ENCODE measurements at regions not wholly inside any gene's neighbourhood (a gene's known extent, or its start where the extent isn't known, plus 50 kb on each side); places are given as distances from the start of the nearest gene placed in this dataset.
A peak's percentile ranks its signal among the peaks of the same experiment; 100 is the strongest.
"Not testable (repeated sequence)": the region's sequence is repeated elsewhere in the genome, so short reads cannot be mapped to it uniquely, and the experiment has no call there.

DNA sequence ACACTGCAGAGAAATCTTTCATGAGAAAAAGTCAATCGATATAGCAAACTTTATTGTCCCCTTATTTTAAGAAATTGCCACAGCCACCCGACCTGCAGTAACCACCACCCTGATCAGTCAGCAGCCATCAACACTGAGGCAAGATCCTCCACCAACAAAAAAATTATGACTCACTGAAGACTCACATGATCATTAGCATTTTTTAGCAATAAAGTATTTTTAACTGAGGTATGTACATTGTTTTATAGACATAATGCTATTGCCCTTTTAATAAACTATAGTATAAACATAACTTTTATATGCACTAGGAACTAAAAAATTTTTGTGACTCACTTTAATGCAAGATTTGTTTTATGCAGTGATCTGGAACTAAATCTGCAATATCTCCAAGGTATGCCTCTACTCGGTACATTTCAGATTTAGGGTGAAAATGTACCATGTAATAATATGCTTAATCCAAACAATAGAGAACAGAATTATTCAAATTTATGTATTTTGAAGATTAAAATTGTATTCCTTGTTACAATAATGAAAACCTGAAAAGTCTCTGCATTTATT is 79.2 kb upstream of the CEP126 start:
- DNase-seq (ENCODE audit: low read depth): peak; percentile 24

DNA sequence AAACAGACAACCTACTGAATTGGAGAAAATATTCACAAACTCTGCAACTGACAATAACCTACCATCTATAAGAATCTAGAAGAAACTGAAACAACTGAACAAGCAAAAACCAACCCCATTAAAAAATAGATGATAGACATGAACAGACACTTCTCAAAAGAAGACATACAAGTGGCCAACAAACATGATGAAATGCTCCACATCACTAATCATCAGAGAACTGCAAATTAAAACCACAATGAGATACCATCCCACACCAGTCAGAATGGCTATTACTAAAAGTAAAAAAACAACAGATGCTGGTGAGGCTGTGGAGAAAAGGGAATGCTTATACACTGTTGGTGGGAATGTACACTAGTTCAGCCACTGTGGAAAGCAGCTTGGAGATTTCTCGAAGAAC is 84.3 kb upstream of the CEP126 start:
- not testable (repeated sequence) for DNase-seq (ENCODE audit: low read depth)

- no peak for DNase-seq (ENCODE audit: low read depth)
Measured at GRCh38 chr11:101825531-101825930, 89.3 kb upstream of the CEP126 start.

- DNase-seq (ENCODE audit: low read depth): peak; percentile 11
Measured at GRCh38 chr11:101817581-101817980, 97.2 kb upstream of the CEP126 start.

DNA sequence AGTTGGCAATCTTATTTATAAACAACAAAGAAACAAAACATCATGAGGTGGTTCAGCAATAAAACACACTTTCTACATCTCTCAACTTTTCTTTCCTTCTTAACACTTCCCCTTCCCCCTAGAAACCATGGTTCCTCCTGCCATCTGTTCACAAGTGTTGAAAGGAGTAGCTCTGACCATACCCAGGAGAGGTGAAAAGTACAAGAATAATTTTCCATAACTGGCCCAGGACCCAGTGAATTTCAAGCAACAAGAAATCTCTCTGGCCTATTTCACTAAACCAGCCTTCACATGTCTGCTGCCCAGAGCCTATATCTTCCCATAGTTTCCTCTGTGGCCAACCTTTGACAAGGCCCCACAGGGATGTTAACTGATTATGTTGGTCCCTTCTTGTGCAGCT is 98.2 kb upstream of the CEP126 start:
- DNase-seq (ENCODE audit: low read depth): no peak

GRCh38 chr11:101812546-101812945 is 102.3 kb upstream of the CEP126 start:
- DNase-seq (ENCODE audit: low read depth): peak; percentile 6

GRCh38 chr11:101810546-101810945 is 104.3 kb upstream of the CEP126 start:
- no peak for DNase-seq (ENCODE audit: low read depth)

- DNase-seq (ENCODE audit: low read depth): peak; percentile 27
Measured at GRCh38 chr11:101807531-101807930, 107.3 kb upstream of the CEP126 start.

- peak; percentile 25 for DNase-seq (ENCODE audit: low read depth)
Measured at GRCh38 chr11:101803651-101804050, 111.2 kb upstream of the CEP126 start.

GRCh38 chr11:101797335-101797734 is 117.5 kb upstream of the CEP126 start:
- peak; percentile 56 for DNase-seq (ENCODE audit: low read depth)

GRCh38 chr11:101792814-101793213 is 122.0 kb upstream of the CEP126 start:
- DNase-seq (ENCODE audit: low read depth): no peak

DNA sequence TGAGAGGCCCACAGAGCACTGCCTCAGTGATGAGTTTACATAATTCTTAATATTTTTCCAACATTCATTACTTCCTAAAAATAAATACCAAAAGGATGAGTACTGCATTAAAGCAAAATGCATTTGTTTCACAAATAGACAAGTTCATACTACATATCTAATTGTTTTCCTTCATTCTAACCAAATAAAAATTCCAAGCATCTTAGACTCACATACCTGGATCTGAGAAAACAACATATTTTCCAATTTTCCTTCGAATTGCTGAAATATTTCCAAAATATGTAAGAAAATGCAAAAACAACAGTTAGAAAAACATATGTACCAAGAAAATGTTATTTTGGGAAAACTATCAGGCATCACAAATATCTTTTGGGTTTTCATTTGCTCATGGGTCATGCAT is 127.9 kb upstream of the CEP126 start:
- peak; percentile 23 for DNase-seq (ENCODE audit: low read depth)

- DNase-seq (ENCODE audit: low read depth): no peak
Measured at GRCh38 chr11:101786421-101786820, 128.4 kb upstream of the CEP126 start.

GRCh38 chr11:101779167-101779566 is 135.6 kb upstream of the CEP126 start:
- DNase-seq (ENCODE audit: low read depth): not testable (repeated sequence)

DNA sequence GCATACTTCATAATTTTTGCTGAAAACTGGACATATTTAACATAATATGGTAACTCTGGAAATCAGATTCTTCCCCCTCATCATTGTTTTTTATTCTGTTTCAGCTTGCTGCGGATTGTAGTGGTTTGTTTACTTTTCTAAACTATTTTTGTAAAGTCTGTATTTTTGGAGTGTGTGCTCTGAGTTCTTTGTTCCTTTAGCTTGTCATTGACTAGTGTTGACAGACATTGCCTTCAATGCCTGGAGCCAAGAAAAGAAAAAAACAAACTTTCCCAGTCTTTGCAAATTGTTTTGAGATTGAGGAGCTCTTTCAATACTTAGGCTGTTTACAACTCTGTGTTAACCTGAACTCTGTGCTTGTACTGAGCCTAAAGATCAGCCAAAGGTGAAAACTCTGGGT is 137.3 kb upstream of the CEP126 start:
- DNase-seq (ENCODE audit: low read depth): no peak

DNA sequence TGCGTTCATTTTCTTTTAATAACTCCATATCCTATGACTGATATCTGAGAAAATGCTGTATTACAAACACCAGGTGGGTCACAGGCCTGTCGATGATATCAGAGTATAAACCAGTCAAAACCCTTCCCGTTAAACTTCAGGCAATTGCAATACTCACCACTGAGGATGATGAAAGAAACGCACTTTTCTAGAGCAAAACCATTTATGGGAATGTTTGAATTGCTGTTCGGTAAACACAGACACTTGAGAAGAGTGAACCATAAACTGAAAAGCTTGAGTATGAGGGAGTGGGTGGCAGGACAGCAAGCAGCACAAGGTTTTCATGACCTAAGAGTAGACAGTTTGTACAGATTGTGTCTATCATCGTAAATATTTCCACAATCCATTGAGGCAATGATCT is 139.8 kb upstream of the CEP126 start:
- DNase-seq (ENCODE audit: low read depth): no peak

DNA sequence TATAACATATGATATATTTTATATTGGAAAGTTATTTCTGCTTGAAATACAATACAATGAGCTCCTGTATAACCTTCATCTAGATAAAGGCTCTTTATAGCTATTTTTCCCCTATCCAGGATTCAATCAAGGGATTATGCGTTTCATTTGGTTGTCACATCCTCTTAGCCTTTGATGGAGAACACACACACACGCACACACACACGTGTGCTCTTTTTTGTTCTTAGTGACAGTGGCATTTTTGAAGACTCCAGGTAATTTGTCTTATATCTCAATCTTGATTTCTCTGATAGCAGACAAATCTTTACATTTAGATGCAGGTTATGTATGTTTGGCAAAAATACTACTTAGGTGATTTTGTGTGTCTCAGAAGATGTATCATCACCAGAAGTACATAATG is 144.2 kb upstream of the CEP126 start:
- DNase-seq (ENCODE audit: low read depth): no peak

- no peak for DNase-seq (ENCODE audit: low read depth)
Measured at GRCh38 chr11:101765932-101766331, 148.9 kb upstream of the CEP126 start.

- peak; percentile 5 for DNase-seq (ENCODE audit: low read depth)
Measured at GRCh38 chr11:101759771-101760450, 154.9 kb upstream of the CEP126 start.

GRCh38 chr11:101757741-101758140 is 157.1 kb upstream of the CEP126 start:
- no peak for DNase-seq (ENCODE audit: low read depth)

DNA sequence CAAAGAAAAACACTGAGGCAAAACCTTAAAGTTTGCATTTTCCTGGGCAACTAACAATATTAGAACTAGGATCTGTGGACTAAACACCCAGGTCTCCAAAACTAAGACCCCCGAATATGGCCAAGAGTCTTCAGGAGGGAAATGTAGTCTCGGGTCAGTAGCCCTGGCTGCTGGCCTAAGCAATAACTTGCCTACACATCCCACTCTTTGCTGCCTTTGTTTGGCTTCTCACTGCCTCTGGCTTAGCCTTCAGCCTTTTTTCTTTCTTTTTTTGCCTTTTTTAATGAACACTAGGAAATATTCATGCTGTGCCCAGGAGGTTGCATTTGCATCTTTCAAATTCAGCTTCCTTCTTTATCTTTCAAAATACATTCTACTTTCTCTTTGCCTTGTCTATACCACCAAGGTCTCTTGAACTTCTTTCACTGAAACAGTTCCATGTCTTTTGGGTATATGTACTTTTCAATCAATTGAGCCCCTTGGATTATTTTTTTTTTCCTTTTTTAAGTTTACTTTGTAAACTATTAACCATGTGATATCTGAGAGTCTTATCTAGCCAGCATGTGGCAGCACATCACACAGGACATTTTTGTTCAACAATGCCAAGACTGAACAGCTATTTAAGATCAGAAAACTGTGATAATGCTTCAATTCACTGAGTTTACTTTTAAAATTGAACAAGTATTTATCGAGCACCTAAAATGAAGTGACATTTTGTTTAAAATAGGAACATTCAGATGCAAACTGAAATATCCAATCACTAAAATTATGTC is 165.0 kb upstream of the TRPC6 start:
- no peak for DNase-seq (ENCODE audit: low read depth)

DNA sequence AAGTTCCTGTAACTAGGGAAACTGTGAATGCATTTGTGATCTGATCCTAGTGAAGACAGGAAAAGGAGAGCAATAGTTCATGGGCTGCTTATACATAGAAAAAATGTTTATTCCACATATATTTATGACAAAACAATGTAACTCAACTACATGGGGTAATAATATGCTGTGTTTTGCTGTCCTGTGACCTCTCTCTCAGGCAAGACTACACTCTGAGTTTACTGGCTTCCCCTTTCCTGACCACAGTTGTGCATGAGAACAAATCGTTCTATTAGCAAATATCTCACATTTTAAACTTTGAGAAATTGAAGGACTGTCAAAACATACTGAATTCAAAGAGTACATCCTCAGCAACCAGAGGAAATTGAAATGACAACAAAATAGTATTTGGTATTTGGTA is 161.9 kb upstream of the TRPC6 start:
- no peak for DNase-seq (ENCODE audit: low read depth)

DNA sequence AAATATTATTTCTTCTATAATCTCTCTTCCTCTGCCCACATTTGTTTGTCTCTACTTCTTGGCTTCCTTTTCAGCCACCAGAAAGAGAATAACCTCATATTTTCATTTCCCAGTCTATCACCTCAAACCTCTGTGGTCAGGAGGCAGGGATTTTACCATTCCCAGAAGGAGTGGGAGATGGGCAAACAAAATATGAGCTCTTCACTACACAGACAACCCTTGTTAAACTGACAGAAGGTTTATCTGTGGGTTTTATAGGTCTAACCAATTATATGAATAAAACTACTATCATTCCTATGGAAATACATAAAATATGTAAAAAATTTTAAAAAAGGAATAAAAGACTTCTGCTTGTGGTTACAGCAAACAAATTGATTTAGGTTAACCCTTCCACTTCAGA is 160.0 kb upstream of the TRPC6 start:
- no peak for DNase-seq (ENCODE audit: low read depth)
